HUES48 (cell line): ENCODE measurements at regions not wholly inside any gene's neighbourhood (a gene's known extent, or its start where the extent isn't known, plus 50 kb on each side); places are given as distances from the start of the nearest gene placed in this dataset.

Experiments
- H3K27ac ChIP-seq: one replicate; pipeline ENCODE4 v1.7.0; 2013; ENCODE audit warnings: low read depth, low read length, inconsistent platforms
- H3K27me3 ChIP-seq: 2 replicates; pipeline ENCODE4 v1.6.1; 2013; ENCODE audit warnings: mild to moderate bottlenecking, low read length; ENCODE audit not compliant: control insufficient read depth, insufficient read depth
- H3K36me3 ChIP-seq: 2 replicates; pipeline ENCODE4 v1.6.1; 2013; ENCODE audit warnings: low read length; ENCODE audit not compliant: control insufficient read depth, insufficient read depth
- H3K4me1 ChIP-seq: 2 replicates; pipeline ENCODE4 v1.6.1; 2013; ENCODE audit warnings: mild to moderate bottlenecking, low read length; ENCODE audit not compliant: control insufficient read depth, insufficient read depth
- H3K4me3 ChIP-seq: 2 replicates; pipeline ENCODE4 v1.5.1; 2013; ENCODE audit warnings: mild to moderate bottlenecking, low read depth, low read length
- H3K9ac ChIP-seq: 2 replicates; pipeline ENCODE4 v1.6.1; 2013; ENCODE audit warnings: mild to moderate bottlenecking, low read depth, low read length, moderate library complexity
- H3K9me3 ChIP-seq: 2 replicates; pipeline ENCODE4 v1.6.1; 2013; ENCODE audit warnings: low read length; ENCODE audit not compliant: control insufficient read depth, insufficient read depth

GRCh38 chr2:239522002-239522739 lies 121.4 kb upstream of the HDAC4 start:
- H3K9ac ChIP-seq = no peak overlapping the region
- no peaks in the 10 kb centered on the region for H3K27me3 ChIP-seq
- 0 out of 2 replicates have a peak, but pooled peaks cover 4% of the 10 kb centered on the region for H3K4me1 ChIP-seq
- no peak overlapping the region for H3K4me3 ChIP-seq
- H3K9me3 ChIP-seq = no peaks in the 10 kb centered on the region
- no peak overlapping the region for H3K27ac ChIP-seq
- no peaks in the 10 kb centered on the region for H3K36me3 ChIP-seq

DNA sequence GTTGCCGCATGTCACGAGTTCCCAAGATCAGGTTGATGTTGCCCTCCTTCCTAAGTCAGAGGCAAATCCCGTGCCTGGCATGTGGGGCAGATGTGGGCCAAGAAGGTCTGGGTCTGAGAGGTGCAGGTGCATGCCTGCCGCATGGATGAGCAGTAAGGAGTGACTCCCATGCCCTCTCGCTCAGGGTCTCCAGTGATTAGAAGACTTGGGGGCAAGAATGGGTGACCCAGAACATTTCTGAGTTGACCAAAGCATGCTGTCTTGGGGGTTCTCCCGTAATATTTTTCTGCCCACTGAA lies 120.6 kb upstream of the HDAC4 start:
- Histone ChIP-seq H3K36me3 (no peaks in the 10 kb centered on the region), H3K4me1 (0 out of 2 replicates have a peak, but pooled peaks cover 4% of the 10 kb centered on the region), H3K27me3 (no peaks in the 10 kb centered on the region), H3K9me3 (no peaks in the 10 kb centered on the region), H3K9ac (no peak overlapping the region), H3K4me3 (no peak overlapping the region), H3K27ac (no peak overlapping the region)

DNA sequence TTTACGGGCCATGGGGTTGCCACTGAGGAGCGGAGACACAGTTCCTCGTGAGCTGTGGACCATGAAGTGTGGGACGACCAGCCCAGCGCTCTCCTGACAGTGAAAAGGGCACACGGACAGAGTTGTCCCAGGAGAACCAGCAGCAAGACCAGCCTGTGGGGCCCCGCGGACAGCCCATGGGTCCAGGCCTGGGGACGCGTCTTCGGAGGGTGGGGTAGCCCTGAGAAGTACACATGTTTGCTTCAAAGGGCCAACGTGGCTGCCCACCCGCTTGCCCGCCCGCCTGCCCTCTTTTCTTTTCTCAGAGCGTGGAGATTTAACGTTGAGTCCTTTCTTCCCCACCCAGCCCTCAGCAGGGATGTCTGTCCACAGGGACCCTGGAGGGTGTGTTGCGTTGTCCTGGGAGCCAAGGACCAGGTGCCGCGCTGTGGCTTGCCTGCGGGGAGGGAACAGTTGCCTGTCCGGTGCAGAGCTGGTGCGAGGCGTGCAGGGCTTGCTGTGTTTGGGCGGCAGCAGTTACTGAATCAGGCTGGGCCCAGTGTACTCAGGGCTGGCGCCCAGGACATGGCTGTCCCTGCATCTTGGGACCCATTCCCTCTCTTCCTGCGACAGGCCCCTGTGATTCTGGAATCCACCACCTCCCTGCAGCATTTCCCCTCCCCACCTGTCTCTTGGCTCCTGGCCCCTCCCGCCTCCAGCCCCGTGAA lies 120.1 kb upstream of the HDAC4 start:
- H3K27ac ChIP-seq = no peak overlapping the region
- no peak overlapping the region for H3K4me3 ChIP-seq
- H3K4me1 ChIP-seq = 0 out of 2 replicates have a peak, but pooled peaks cover 4% of the 10 kb centered on the region
- no peaks in the 10 kb centered on the region for H3K36me3 ChIP-seq
- no peaks in the 10 kb centered on the region for H3K9me3 ChIP-seq
- no peaks in the 10 kb centered on the region for H3K27me3 ChIP-seq
- no peak overlapping the region for H3K9ac ChIP-seq

GRCh38 chr2:239519921-239520585 lies 119.2 kb upstream of the HDAC4 start:
- Histone ChIP-seq H3K27ac (no peak overlapping the region), H3K36me3 (no peaks in the 10 kb centered on the region), H3K4me3 (no peak overlapping the region), H3K4me1 (0 out of 2 replicates have a peak, but pooled peaks cover 4% of the 10 kb centered on the region), H3K27me3 (no peaks in the 10 kb centered on the region), H3K9me3 (no peaks in the 10 kb centered on the region), H3K9ac (no peak overlapping the region)

- H3K27me3 ChIP-seq = no peaks in the 10 kb centered on the region
- H3K27ac ChIP-seq = no peak overlapping the region
- H3K9me3 ChIP-seq = no peaks in the 10 kb centered on the region
- H3K4me1 ChIP-seq = 0 out of 2 replicates have a peak, but pooled peaks cover 4% of the 10 kb centered on the region
- no peak overlapping the region for H3K4me3 ChIP-seq
- no peak overlapping the region for H3K9ac ChIP-seq
- no peaks in the 10 kb centered on the region for H3K36me3 ChIP-seq
Observed at GRCh38 chr2:239519089-239519920, 118.5 kb upstream of the HDAC4 start.

- Histone ChIP-seq H3K36me3 (no peaks in the 10 kb centered on the region), H3K9ac (no peak overlapping the region), H3K9me3 (no peaks in the 10 kb centered on the region), H3K27ac (no peak overlapping the region), H3K27me3 (no peaks in the 10 kb centered on the region), H3K4me3 (no peak overlapping the region), H3K4me1 (0 out of 2 replicates have a peak, but pooled peaks cover 4% of the 10 kb centered on the region)
Observed at GRCh38 chr2:239518286-239519088, 117.7 kb upstream of the HDAC4 start.

DNA sequence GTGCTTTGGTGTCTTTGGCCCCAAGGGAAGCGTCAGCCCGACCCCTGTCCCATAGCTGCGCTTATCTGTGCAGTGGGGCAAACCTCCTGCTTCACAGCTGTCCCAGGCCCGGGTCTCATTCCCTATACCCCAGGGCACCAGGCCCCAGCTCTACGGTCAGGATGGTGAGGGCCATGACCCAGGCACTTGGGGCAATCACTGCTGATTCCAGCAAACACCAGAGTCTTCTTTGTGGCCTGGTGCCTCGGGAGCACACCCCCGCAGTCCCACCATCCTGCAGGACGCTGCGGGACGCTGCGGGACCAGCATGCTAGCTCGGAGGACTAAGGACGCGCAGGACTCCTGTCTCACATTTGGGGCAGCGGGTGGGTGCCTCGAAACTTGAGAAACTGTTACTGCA lies 116.9 kb upstream of the HDAC4 start:
- no peak overlapping the region for H3K9ac ChIP-seq
- H3K36me3 ChIP-seq = no peaks in the 10 kb centered on the region
- no peaks in the 10 kb centered on the region for H3K27me3 ChIP-seq
- no peak overlapping the region for H3K27ac ChIP-seq
- no peaks in the 10 kb centered on the region for H3K9me3 ChIP-seq
- 0 out of 2 replicates have a peak, but pooled peaks cover 4% of the 10 kb centered on the region for H3K4me1 ChIP-seq
- H3K4me3 ChIP-seq = no peak overlapping the region

- Histone ChIP-seq H3K4me3 (no peak overlapping the region), H3K27ac (no peak overlapping the region), H3K27me3 (no peaks in the 10 kb centered on the region), H3K36me3 (no peaks in the 10 kb centered on the region), H3K9ac (no peak overlapping the region), H3K9me3 (no peaks in the 10 kb centered on the region), H3K4me1 (0 out of 2 replicates have a peak, but pooled peaks cover 4% of the 10 kb centered on the region)
Observed at GRCh38 chr2:239516954-239517305, 116.1 kb upstream of the HDAC4 start.

DNA sequence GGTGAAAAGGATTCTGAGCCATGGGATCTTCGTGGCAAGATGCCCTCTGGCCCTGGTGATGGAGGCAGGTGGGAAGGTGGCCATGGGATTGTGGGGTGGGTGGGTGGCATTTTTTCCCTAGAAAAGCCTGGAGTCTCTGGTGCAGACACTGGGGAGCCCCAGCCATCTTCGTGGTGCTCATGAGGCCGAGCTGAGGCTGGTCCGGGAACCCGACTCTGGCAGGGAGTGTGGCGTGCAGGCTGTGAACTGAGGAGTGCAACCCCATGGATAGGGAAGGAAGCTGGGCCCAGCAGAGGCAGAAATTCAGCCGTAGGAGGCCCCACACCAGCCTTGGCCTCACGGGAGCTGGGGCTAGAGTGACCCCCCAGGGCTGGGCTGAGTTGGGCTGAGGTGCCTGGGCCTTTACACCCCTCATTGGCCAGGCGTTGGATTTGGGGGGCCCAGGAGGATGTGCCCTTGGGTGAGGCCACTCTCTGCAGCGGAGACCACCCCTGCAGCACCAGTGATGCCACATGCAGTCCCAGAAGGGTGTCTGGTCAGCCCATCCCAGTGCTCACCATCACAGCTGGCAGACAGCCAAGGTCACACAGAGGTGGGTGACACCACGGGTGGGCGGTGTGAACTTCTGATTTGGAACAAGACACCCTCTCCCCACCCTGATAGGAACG lies 115.6 kb upstream of the HDAC4 start:
- Histone ChIP-seq H3K36me3 (no peaks in the 10 kb centered on the region), H3K9ac (no peak overlapping the region), H3K9me3 (no peaks in the 10 kb centered on the region), H3K27me3 (no peaks in the 10 kb centered on the region), H3K27ac (no peak overlapping the region), H3K4me1 (0 out of 2 replicates have a peak, but pooled peaks cover 4% of the 10 kb centered on the region), H3K4me3 (no peak overlapping the region)
